Kidney (tissue), 13 donors: ENCODE measurements at regions not wholly inside any gene's neighbourhood (a gene's known extent, or its start where the extent isn't known, plus 50 kb on each side); places are given as distances from the start of the nearest gene placed in this dataset.

Experiments
- DNase-seq, 5 donors: peaks; one replicate each; pipeline ENCODE4 v3.0.0-alpha.2; 2013 to 2020
- FAIRE-seq: peaks from 2 replicates; lab custom pipeline; 2012; peaks lifted over from hg19 to GRCh38; lab: Jason Lieb, UNC
- H3K27ac ChIP-seq, 2 donors: one replicate each; pipeline ENCODE4 v1.7.0; 2013; ENCODE audit warnings: low read depth in 2 of 2, low read length in 2 of 2, inconsistent platforms in 1 of 2
- H3K27me3 ChIP-seq: one replicate; pipeline ENCODE4 v1.7.1; 2013; ENCODE audit warnings: low read length, inconsistent platforms; ENCODE audit not compliant: control insufficient read depth, insufficient read depth
- H3K36me3 ChIP-seq, 3 donors: one replicate each; pipeline versions ENCODE4 v1.7.0 to v1.7.1; 2013; ENCODE audit warnings: low read length in 3 of 3, control low read depth in 1 of 3, inconsistent platforms in 1 of 3; ENCODE audit not compliant: insufficient read depth in 3 of 3, control insufficient read depth in 2 of 3
- H3K4me1 ChIP-seq, 3 donors: one replicate each; pipeline versions ENCODE4 v1.7.0 to v1.7.1; 2013; ENCODE audit warnings: low read length in 3 of 3, inconsistent platforms in 1 of 3, low read depth in 1 of 3; ENCODE audit not compliant: control insufficient read depth in 2 of 3, insufficient read depth in 2 of 3
- H3K4me3 ChIP-seq, 3 donors: one replicate each; pipeline versions ENCODE4 v1.7.0 to v1.8.1; 2013; ENCODE audit warnings: low read length in 3 of 3, control low read depth in 1 of 3, inconsistent platforms in 1 of 3
- H3K9ac ChIP-seq, 3 donors: one replicate each; pipeline versions ENCODE4 v1.7.0 to v1.7.1; 2013; ENCODE audit warnings: low read length in 3 of 3, control low read depth in 1 of 3, inconsistent platforms in 1 of 3
- H3K9me3 ChIP-seq, 3 donors: one replicate each; pipeline versions ENCODE4 v1.7.0 to v1.7.1; 2013; ENCODE audit warnings: low read length in 3 of 3, control low read depth in 1 of 3, inconsistent platforms in 1 of 3; ENCODE audit not compliant: control insufficient read depth in 2 of 3, insufficient read depth in 1 of 3
- intact Hi-C: fragments of 100-400 bp; cut with DNase I; formaldehyde crosslinking; loops from one replicate; pipeline ENCODE4 v1.11.1; 2022
- TF ChIP-seq, protein P1 (sequence below): IDR thresholded peaks from 3 replicates; pipeline ENCODE4 v1.5.1; 2012; ENCODE audit warnings: mild to moderate bottlenecking, moderate library complexity, borderline replicate concordance; ENCODE audit not compliant: insufficient read depth; ENCODE audit errors: extremely low read depth
- donor health status: control.
- donor health status: control.
- donor health status: control.
- donor health status: control.
- donor health status: control.
- donor health status: DM: yes; HTN: yes; CAD: no.
- donor health status: Normal renal cell carcinoma (clear cell type).

DNA sequence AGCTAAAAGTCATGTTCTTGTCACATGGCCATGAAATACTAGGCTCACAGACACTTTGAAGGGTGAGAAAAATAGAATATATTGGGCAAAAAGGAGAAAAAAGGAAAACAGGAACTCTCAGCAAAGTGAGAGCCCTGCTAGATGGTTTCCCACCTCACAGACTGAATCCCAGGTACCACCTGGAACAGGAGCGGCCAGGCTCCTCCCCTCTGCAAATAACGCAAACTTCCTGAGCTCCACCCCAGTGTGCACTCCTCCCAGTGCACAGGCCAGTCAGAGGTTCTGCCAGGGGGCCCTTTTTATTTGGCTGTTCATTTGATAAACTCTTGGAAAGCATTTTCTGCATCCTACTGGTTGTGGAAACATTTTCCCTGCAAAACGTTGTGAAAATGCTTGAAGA lies 780.4 kb downstream of the TBL1XR1 start:
- no peaks in the 10 kb centered on the region for H3K36me3 ChIP-seq
- H3K27me3 ChIP-seq, result no peaks in the 10 kb centered on the region
- FAIRE-seq (no peak), DNase-seq (no peak)
- H3K27ac ChIP-seq, result no peak overlapping the region
- intact Hi-C loops, result no loop called here
- H3K9ac ChIP-seq, result no peak overlapping the region
- no peaks in the 10 kb centered on the region for H3K4me1 ChIP-seq
- H3K4me3 ChIP-seq, result no peak overlapping the region
- no peaks in the 10 kb centered on the region for H3K9me3 ChIP-seq
- TF ChIP-seq, protein P1, sequence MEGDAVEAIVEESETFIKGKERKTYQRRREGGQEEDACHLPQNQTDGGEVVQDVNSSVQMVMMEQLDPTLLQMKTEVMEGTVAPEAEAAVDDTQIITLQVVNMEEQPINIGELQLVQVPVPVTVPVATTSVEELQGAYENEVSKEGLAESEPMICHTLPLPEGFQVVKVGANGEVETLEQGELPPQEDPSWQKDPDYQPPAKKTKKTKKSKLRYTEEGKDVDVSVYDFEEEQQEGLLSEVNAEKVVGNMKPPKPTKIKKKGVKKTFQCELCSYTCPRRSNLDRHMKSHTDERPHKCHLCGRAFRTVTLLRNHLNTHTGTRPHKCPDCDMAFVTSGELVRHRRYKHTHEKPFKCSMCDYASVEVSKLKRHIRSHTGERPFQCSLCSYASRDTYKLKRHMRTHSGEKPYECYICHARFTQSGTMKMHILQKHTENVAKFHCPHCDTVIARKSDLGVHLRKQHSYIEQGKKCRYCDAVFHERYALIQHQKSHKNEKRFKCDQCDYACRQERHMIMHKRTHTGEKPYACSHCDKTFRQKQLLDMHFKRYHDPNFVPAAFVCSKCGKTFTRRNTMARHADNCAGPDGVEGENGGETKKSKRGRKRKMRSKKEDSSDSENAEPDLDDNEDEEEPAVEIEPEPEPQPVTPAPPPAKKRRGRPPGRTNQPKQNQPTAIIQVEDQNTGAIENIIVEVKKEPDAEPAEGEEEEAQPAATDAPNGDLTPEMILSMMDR, result no peak

DNA sequence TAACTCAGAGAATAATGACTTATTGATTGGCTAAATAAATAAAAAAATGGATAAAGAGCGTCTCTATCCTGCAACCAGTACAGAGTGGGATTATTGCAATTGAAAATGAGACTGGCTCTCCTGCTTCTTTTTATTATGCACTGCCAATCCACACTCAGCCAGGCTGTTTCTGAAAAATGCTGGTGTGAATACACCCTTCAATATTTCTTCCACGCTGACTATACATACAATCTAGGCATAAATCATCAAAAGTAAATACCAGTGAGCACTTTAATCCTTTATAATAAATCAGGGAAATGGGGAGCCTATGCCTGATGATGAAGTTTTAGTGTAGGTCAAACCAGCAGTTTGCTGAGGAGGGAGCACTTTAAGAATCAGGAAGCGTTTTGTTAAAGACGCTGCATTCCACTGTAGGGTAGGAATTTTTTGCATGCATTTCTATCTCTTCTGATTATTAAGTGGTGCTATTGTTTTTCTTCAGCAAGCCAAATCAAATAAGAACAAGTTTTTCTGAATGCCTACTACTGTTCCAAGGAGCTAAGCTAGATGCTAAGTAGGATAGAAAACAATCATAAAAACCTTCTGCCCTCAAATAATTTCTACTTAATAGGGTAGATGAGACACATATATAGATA lies 781.5 kb downstream of the TBL1XR1 start:
- no peak for FAIRE-seq
- Histone ChIP-seq H3K27me3 (no peaks in the 10 kb centered on the region), H3K4me3 (no peak overlapping the region), H3K36me3 (no peaks in the 10 kb centered on the region), H3K27ac (no peak overlapping the region), H3K9me3 (no peaks in the 10 kb centered on the region), H3K4me1 (no peaks in the 10 kb centered on the region), H3K9ac (no peak overlapping the region)
- no peak for DNase-seq
- intact Hi-C loops, result no loop called here
- TF ChIP-seq, protein P1, result no peak

DNA sequence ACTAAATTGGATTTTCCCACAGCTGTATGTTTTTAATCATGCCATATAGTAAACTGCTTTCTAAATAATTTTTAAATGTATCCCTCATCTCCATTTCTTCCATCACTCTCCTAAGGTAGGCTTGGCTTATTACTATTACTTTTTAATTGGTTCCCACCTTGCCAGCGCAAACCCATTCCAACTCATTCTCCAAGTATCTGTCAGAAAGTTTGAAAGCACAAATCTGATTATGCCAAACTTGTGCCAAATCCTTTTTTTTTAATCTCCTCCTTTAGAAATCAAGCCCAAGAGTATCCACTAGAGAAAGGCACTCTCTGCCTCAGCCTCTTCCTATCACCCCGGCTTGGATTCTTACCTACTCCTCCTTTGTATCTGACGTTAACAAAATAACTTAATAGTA lies 784.5 kb downstream of the TBL1XR1 start:
- no peak for DNase-seq
- no peaks in the 10 kb centered on the region for H3K9me3 ChIP-seq
- no peaks in the 10 kb centered on the region for H3K4me1 ChIP-seq
- no peaks in the 10 kb centered on the region for H3K36me3 ChIP-seq
- H3K4me3 ChIP-seq, result no peak overlapping the region
- H3K9ac ChIP-seq, result no peak overlapping the region
- H3K27me3 ChIP-seq, result no peaks in the 10 kb centered on the region
- H3K27ac ChIP-seq, result no peak overlapping the region
- TF ChIP-seq, protein P1, result no peak
- intact Hi-C loops, result no loop called here
- no peak for FAIRE-seq

DNA sequence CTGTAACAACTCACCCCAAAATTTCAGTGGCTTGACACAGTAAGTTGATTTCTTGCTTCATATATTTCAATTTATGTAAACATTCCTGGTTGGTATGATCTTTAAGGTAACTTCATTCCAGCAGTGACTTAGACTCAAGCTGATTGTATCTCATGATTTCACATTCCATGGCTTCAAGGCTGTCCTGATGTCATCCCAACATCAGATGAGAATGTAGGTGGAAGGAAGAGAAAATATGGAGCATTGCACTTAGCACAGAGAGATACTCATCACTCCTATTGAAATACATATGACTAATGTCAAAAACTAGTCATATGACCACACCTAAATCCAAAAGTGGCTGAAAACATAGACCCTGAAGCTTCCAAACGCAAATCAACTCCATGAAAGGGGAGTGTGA lies 793.8 kb downstream of the TBL1XR1 start:
- Histone ChIP-seq H3K27ac (no peak overlapping the region), H3K9me3 (no peaks in the 10 kb centered on the region), H3K36me3 (no peaks in the 10 kb centered on the region), H3K4me3 (no peak overlapping the region), H3K9ac (no peak overlapping the region), H3K4me1 (no peaks in the 10 kb centered on the region), H3K27me3 (no peaks in the 10 kb centered on the region)
- TF ChIP-seq, protein P1, result no peak
- no peak for DNase-seq
- intact Hi-C loops, result no loop called here
- FAIRE-seq, result no peak
